IMR-90 (cell line): ENCODE measurements at regions not wholly inside any gene's neighbourhood (a gene's known extent, or its start where the extent isn't known, plus 50 kb on each side); places are given as distances from the start of the nearest gene placed in this dataset.

Source experiments
- ATAC-seq: fragments of 200-7000 bp; cut with Tn5 transposase; 2 replicates; pipeline ENCODE4 v1.9.1; 2020; ENCODE audit warnings: low read depth, mild to moderate bottlenecking, moderate library complexity
- BruUV-seq: library from RNA; stranded (reverse); fragments of 400-500 nt; replicated peaks from 2 replicates; lab custom pipeline; 2021; lab: Mats Ljungman, UMichigan
- CTCF ChIA-PET: fragments of 300-600 bp; formaldehyde crosslinking; extraction: SDS; loops from one replicate; lab custom pipeline; 2021; ENCODE audit warnings: antibody characterized with exemption; lab: Yijun Ruan, JAX
- POLR2A ChIA-PET: fragments of 300-600 bp; sonication (Branson Sonifier 250); formaldehyde crosslinking; loops from one replicate; lab custom pipeline; 2022; ENCODE audit warnings: antibody characterized with exemption; ENCODE audit not compliant: unreplicated experiment; lab: Charles Lee
- DNase-seq: peaks from one replicate; pipeline ENCODE4 v3.0.0; 2013
- H2AFZ ChIP-seq: replicated peaks from 2 replicates; pipeline ENCODE3; 2013; ENCODE audit warnings: low read length, mild to moderate bottlenecking; ENCODE audit not compliant: poor library complexity
- H2AK5ac ChIP-seq: 2 replicates; pipeline ENCODE4 v1.6.1; 2013; ENCODE audit warnings: low read depth, low read length, inconsistent platforms
- H2AK9ac ChIP-seq: replicated peaks from 2 replicates; pipeline ENCODE3; 2013; ENCODE audit warnings: mild to moderate bottlenecking, low read depth, low read length, moderate library complexity; ENCODE audit not compliant: poor library complexity
- H2BK120ac ChIP-seq: 2 replicates; pipeline ENCODE4 v1.6.1; 2013; ENCODE audit warnings: low read depth, low read length, inconsistent platforms
- H2BK15ac ChIP-seq: 3 replicates; pipeline ENCODE4 v1.6.1; 2013; ENCODE audit warnings: low read depth, low read length, inconsistent platforms
- H2BK20ac ChIP-seq: 2 replicates; pipeline ENCODE4 v1.6.1; 2013; ENCODE audit warnings: low read depth, mild to moderate bottlenecking, inconsistent platforms, low read length, moderate library complexity
- H2BK5ac ChIP-seq: 2 replicates; pipeline ENCODE4 v1.6.1; 2013; ENCODE audit warnings: mild to moderate bottlenecking, low read depth, low read length, inconsistent platforms; ENCODE audit not compliant: poor library complexity, severe bottlenecking
- H3K14ac ChIP-seq: replicated peaks from 2 replicates; pipeline ENCODE4 v1.6.1; 2013; ENCODE audit warnings: low read depth, low read length, inconsistent platforms
- H3K18ac ChIP-seq: 2 replicates; pipeline ENCODE4 v1.6.1; 2013; ENCODE audit warnings: low read depth, low read length, control low read depth
- H3K23ac ChIP-seq: 2 replicates; pipeline ENCODE4 v1.6.1; 2013; ENCODE audit warnings: low read depth, low read length, inconsistent platforms
- H3K27ac ChIP-seq: 2 replicates; pipeline ENCODE4 v1.5.1; 2013; ENCODE audit warnings: mild to moderate bottlenecking, control low read depth, low read length; ENCODE audit not compliant: insufficient read depth
- H3K27me3 ChIP-seq: 2 replicates; pipeline ENCODE4 v1.6.1; 2013; ENCODE audit warnings: low read length; ENCODE audit not compliant: control insufficient read depth, insufficient read depth
- H3K36me3 ChIP-seq: 2 replicates; pipeline ENCODE4 v1.6.1; 2013; ENCODE audit warnings: low read length, mixed read lengths; ENCODE audit not compliant: control insufficient read depth, insufficient read depth
- H3K4ac ChIP-seq: 2 replicates; pipeline ENCODE4 v1.6.1; 2013; ENCODE audit warnings: low read depth, low read length, inconsistent platforms
- H3K4me1 ChIP-seq: 2 replicates; pipeline ENCODE4 v1.6.1; 2013; ENCODE audit warnings: low read length, mixed read lengths; ENCODE audit not compliant: control insufficient read depth, insufficient read depth
- H3K4me2 ChIP-seq: 2 replicates; pipeline ENCODE4 v1.6.1; 2013; ENCODE audit warnings: low read depth, mild to moderate bottlenecking, control low read depth, low read length, moderate library complexity
- H3K4me3 ChIP-seq: 2 replicates; pipeline ENCODE4 v1.5.1; 2013; ENCODE audit warnings: low read depth, mild to moderate bottlenecking, control low read depth, low read length, moderate library complexity; ENCODE audit not compliant: insufficient read depth
- H3K56ac ChIP-seq: 2 replicates; pipeline ENCODE4 v1.6.1; 2013; ENCODE audit warnings: low read length, inconsistent platforms; ENCODE audit not compliant: insufficient read depth; ENCODE audit errors: extremely low read depth
- H3K79me1 ChIP-seq, 2 experiments: 2 replicates each; pipeline ENCODE4 v1.6.1; 2013; ENCODE audit warnings: low read length in 2 of 2, inconsistent platforms in 1 of 2, low read depth in 1 of 2
- H3K9ac ChIP-seq: 2 replicates; pipeline ENCODE4 v1.6.1; 2013; ENCODE audit warnings: low read depth, low read length, control low read depth
- H3K9me1 ChIP-seq: 2 replicates; pipeline ENCODE4 v1.6.1; 2013; ENCODE audit warnings: low read length, inconsistent platforms; ENCODE audit not compliant: insufficient read depth
- H3K9me3 ChIP-seq: 2 replicates; pipeline ENCODE4 v1.6.1; 2013; ENCODE audit warnings: low read length; ENCODE audit not compliant: control insufficient read depth, insufficient read depth
- H4K20me1 ChIP-seq: 2 replicates; pipeline ENCODE4 v1.6.1; 2013; ENCODE audit warnings: low read length, inconsistent platforms; ENCODE audit not compliant: insufficient read depth
- H4K5ac ChIP-seq: 2 replicates; pipeline ENCODE4 v1.6.1; 2013; ENCODE audit warnings: mild to moderate bottlenecking, low read depth, low read length, control low read depth
- H4K8ac ChIP-seq, 2 experiments: 2 replicates each; pipeline ENCODE4 v1.6.1; 2013; ENCODE audit warnings: low read depth in 2 of 2, low read length in 2 of 2, control low read depth in 1 of 2, inconsistent platforms in 1 of 2
- H4K91ac ChIP-seq: 2 replicates; pipeline ENCODE4 v1.6.1; 2013; ENCODE audit warnings: low read depth, low read length, inconsistent platforms; ENCODE audit not compliant: insufficient read depth
- BHLHE40 ChIP-seq: fragments of 150-350 bp; IDR thresholded peaks from 2 replicates; pipeline ENCODE4 v1.6.1; 2016; ENCODE audit warnings: mild to moderate bottlenecking, low read depth, low read length
- CEBPB ChIP-seq: IDR thresholded peaks from 2 replicates; pipeline ENCODE4 v1.6.1; 2012; ENCODE audit warnings: low read depth, low read length, improper control_type of control experiment
- CHD1 ChIP-seq: IDR thresholded peaks from 2 replicates; pipeline ENCODE4 v1.6.1; 2012; ENCODE audit warnings: low read depth, low read length, improper control_type of control experiment
- CTCF ChIP-seq: conservative IDR thresholded peaks from 2 replicates; pipeline ENCODE4 v1.5.1; 2012; ENCODE audit warnings: mild to moderate bottlenecking, low read depth, low read length, improper control_type of control experiment
- ELK1 ChIP-seq: fragments of 150-350 bp; IDR thresholded peaks from 2 replicates; pipeline ENCODE4 v1.6.1; 2016; ENCODE audit warnings: low read depth, mild to moderate bottlenecking, low read length, moderate library complexity, borderline replicate concordance
- FOS ChIP-seq: fragments of 150-350 bp; IDR thresholded peaks from 2 replicates; pipeline ENCODE4 v1.6.1; 2016; ENCODE audit warnings: low read depth, low read length
- MAFK ChIP-seq: IDR thresholded peaks from 2 replicates; pipeline ENCODE4 v1.6.1; 2012; ENCODE audit warnings: low read depth, low read length, improper control_type of control experiment
- MAZ ChIP-seq: IDR thresholded peaks from 2 replicates; pipeline ENCODE4 v1.6.1; 2012; ENCODE audit warnings: low read depth, mild to moderate bottlenecking, low read length, improper control_type of control experiment, moderate library complexity, borderline replicate concordance
- MXI1 ChIP-seq: IDR thresholded peaks from 2 replicates; pipeline ENCODE4 v1.6.1; 2012; ENCODE audit warnings: low read depth, mild to moderate bottlenecking, low read length, moderate library complexity, borderline replicate concordance
- NFE2L2 ChIP-seq: fragments of 150-350 bp; IDR thresholded peaks from 2 replicates; pipeline ENCODE4 v1.6.1; 2016; ENCODE audit warnings: low read depth, mild to moderate bottlenecking, low read length
- POLR2A ChIP-seq: IDR thresholded peaks from 2 replicates; pipeline ENCODE4 v1.6.1; 2012; ENCODE audit warnings: mild to moderate bottlenecking, low read depth, low read length
- RAD21 ChIP-seq: IDR thresholded peaks from 2 replicates; pipeline ENCODE4 v1.6.1; 2012; ENCODE audit warnings: low read length, improper control_type of control experiment
- RCOR1 ChIP-seq: IDR thresholded peaks from 2 replicates; pipeline ENCODE4 v1.6.1; 2012; ENCODE audit warnings: mild to moderate bottlenecking, low read length, improper control_type of control experiment; ENCODE audit not compliant: insufficient replicate concordance
- RFX5 ChIP-seq: IDR thresholded peaks from 2 replicates; pipeline ENCODE4 v1.8.0; 2012; ENCODE audit warnings: low read depth, mild to moderate bottlenecking, low read length, moderate library complexity
- SMC3 ChIP-seq: fragments of 150-350 bp; IDR thresholded peaks from 2 replicates; pipeline ENCODE4 v1.6.1; 2016; ENCODE audit warnings: low read depth, mild to moderate bottlenecking, antibody characterized with exemption, low read length, moderate library complexity
- USF2 ChIP-seq: fragments of 150-350 bp; IDR thresholded peaks from 2 replicates; pipeline ENCODE4 v1.6.1; 2017; ENCODE audit warnings: mild to moderate bottlenecking, antibody characterized with exemption, low read length, low read depth
- WGBS, 2 experiments: methylation state at CpG; one replicate each; pipeline versions ENCODE4 v1.1.5 to v1.1.7; 2013; ENCODE audit warnings: missing lambda C conversion rate in 2 of 2; ENCODE audit not compliant: insufficient read length in 1 of 2; ENCODE audit errors: extremely low coverage in 2 of 2; 5-methylcytosine and 5-hydroxymethylcytosine counted together
- dilution Hi-C: fragments of 300-500 bp; cut with HindIII; formaldehyde crosslinking; loops from one replicate; pipeline ENCODE4 v1.14.3; 2018; ENCODE audit warnings: low sequenced_read_pairs; ENCODE audit not compliant: unreplicated experiment
- in situ Hi-C: fragments of 300-500 bp; cut with MboI; formaldehyde crosslinking; loops from 3 replicates; pipeline ENCODE4 v1.14.3; 2019; ENCODE audit warnings: low sequenced_read_pairs, inconsistent platforms, mixed read lengths
- intact Hi-C: fragments of 100-400 bp; cut with micrococcal nuclease; formaldehyde crosslinking; loops from 2 replicates; pipeline ENCODE4 v1.10.0; 2022

GRCh38 chr1:81115422-81115821 is 685.3 kb upstream of the ADGRL2 start:
- Histone ChIP-seq H2BK15ac (no peak overlapping the region), H2AK9ac (no peak overlapping the region), H3K23ac (no peak overlapping the region), H3K4me2 (no peak overlapping the region), H2AFZ (no peak overlapping the region), H2BK5ac (no peak overlapping the region), H3K4me1 (no peaks in the 10 kb centered on the region; the same call in none of the 2 replicates), H4K91ac (no peak overlapping the region), H3K79me1 (no peaks in the 10 kb centered on the region), H2BK20ac (no peak overlapping the region), H3K9ac (no peak overlapping the region), H4K5ac (no peak overlapping the region), H3K4ac (no peak overlapping the region), H4K8ac (no peak overlapping the region), H3K4me3 (no peak overlapping the region), H2AK5ac (no peak overlapping the region), H3K27me3 (no peaks in the 10 kb centered on the region), H3K56ac (no peak overlapping the region), H3K9me3 (no peaks in the 10 kb centered on the region), H2BK120ac (no peak overlapping the region), H3K36me3 (no peaks in the 10 kb centered on the region), H3K14ac (no peak overlapping the region), H3K9me1 (no peaks in the 10 kb centered on the region), H4K20me1 (no peaks in the 10 kb centered on the region), H3K18ac (no peak overlapping the region), H3K27ac (no peak overlapping the region)
- TF ChIP-seq RCOR1: no peak
- no peak for TF ChIP-seq MAFK
- no peak for TF ChIP-seq USF2
- TF ChIP-seq BHLHE40: no peak
- TF ChIP-seq RFX5: no peak
- TF ChIP-seq CTCF: no peak
- TF ChIP-seq NFE2L2: no peak
- TF ChIP-seq POLR2A: no peak
- no peak for TF ChIP-seq FOS
- no peak for TF ChIP-seq CHD1
- TF ChIP-seq ELK1: no peak
- no peak for TF ChIP-seq SMC3
- no peak for TF ChIP-seq MXI1
- no peak for TF ChIP-seq RAD21
- no peak for TF ChIP-seq MAZ
- TF ChIP-seq CEBPB: no peak
- dilution Hi-C loops: no loop called here
- DNase-seq: no peak
- no peak for ATAC-seq
- ChIA-PET CTCF (interaction anchor here (0.6 kb wide), 1 partner anchor 418 kb away, joined by 3 read pairs; no protein-coding TSS in a partner anchor), POLR2A (no interaction called here)
- intact Hi-C loops: no loop called here
- in situ Hi-C loops: no loop called here
- BruUV-seq: no TSS peak
- 100% methylated on average over 1 of the region's 2 CpGs; no CpG with 5 or more reads in 1 of the 2 experiments for WGBS, 2 experiments
